HPDE6-E6E7 (cell line): ENCODE measurements at regions not wholly inside any gene's neighbourhood (a gene's known extent, or its start where the extent isn't known, plus 50 kb on each side); places are given as distances from the start of the nearest gene placed in this dataset.

Experiments used
- DNase-seq: peaks from one replicate; pipeline ENCODE4 v3.0.0; 2011; ENCODE audit warnings: missing footprints; ENCODE audit errors: extremely low spot score

GRCh38 chr13:109370496-109370895, 415.9 kb downstream of the IRS2 start:
- DNase-seq = no peak

- no peak for DNase-seq
These were observed 416.9 kb downstream of the IRS2 start for GRCh38 chr13:109369353-109370052.

- no peak for DNase-seq
These were observed 418.2 kb downstream of the IRS2 start for GRCh38 chr13:109368230-109368629.

GRCh38 chr13:109366525-109366924, 419.9 kb downstream of the IRS2 start:
- no peak for DNase-seq

GRCh38 chr13:109363431-109363830, 423.0 kb downstream of the IRS2 start:
- DNase-seq = no peak

DNA sequence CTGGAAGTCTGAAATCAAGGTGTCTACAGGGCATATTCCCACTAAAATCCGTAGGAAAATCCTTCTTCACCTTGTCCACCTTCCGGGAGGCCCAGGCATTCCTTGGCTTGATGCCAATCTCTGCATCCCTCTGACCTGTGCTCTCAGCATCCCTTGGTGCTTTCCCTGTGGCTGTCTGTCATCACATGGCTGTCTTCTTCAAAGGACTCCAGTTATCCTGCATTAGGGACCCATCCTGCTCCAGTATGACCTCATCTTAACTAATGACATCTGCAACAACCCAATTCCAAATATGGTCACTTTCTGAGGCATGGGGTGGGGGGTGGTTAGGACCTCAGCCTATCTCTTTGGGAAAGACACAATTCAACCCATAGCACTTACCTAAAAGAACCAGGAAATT, 423.8 kb downstream of the IRS2 start:
- DNase-seq = no peak

GRCh38 chr13:109361562-109362289, 424.7 kb downstream of the IRS2 start:
- DNase-seq = no peak

- no peak for DNase-seq
These were observed 428.5 kb downstream of the IRS2 start for GRCh38 chr13:109357751-109358471.

- DNase-seq = no peak
These were observed 430.4 kb downstream of the IRS2 start for GRCh38 chr13:109355875-109356434.

GRCh38 chr13:109355166-109355565, 431.2 kb downstream of the IRS2 start:
- no peak for DNase-seq

- no peak for DNase-seq
These were observed 435.1 kb downstream of the IRS2 start for GRCh38 chr13:109351236-109351635.

- no peak for DNase-seq
These were observed 437.7 kb downstream of the IRS2 start for GRCh38 chr13:109348519-109349258.

DNA sequence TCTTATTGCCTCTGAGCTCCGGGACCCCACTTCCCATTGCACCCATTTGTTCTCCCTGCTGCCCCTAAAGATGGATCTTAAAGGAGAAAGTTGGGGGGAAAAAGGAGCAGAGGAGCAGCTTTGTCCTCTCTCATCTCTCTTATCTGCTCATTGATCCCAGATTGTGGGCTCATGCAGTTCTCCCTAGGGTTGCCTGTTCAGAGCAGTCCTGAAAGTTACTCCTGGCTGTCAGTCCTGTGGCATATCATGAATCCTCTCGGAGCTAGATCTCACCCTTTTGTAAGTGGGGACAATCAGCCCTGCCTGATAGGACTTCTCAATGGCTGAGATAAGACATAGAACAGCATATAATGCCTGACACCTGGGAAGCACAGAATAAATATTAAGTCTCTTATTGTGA, 440.3 kb downstream of the IRS2 start:
- no peak for DNase-seq

- no peak for DNase-seq
These were observed 440.9 kb downstream of the IRS2 start for GRCh38 chr13:109345433-109345941.

GRCh38 chr13:109344552-109345157, 441.7 kb downstream of the IRS2 start:
- no peak for DNase-seq

DNA sequence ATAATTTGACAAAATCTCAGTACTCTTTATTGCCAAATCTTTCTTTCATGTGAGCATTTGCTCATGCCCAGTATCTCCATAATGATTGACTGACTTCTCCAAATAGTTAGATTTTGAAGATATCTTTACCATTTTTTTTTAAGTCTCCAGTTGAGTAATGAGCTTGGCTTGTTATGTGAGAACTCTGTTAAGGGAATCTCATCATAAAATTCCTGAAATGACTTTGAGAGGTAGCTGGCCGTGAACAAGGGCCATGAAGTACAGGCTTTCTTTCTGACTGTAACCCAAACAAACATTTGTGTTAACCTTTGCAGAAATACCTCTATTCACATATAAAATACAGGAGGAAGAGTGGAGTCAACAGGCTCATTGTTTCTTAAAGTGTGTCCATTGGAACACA, 449.7 kb downstream of the IRS2 start:
- DNase-seq = no peak

DNA sequence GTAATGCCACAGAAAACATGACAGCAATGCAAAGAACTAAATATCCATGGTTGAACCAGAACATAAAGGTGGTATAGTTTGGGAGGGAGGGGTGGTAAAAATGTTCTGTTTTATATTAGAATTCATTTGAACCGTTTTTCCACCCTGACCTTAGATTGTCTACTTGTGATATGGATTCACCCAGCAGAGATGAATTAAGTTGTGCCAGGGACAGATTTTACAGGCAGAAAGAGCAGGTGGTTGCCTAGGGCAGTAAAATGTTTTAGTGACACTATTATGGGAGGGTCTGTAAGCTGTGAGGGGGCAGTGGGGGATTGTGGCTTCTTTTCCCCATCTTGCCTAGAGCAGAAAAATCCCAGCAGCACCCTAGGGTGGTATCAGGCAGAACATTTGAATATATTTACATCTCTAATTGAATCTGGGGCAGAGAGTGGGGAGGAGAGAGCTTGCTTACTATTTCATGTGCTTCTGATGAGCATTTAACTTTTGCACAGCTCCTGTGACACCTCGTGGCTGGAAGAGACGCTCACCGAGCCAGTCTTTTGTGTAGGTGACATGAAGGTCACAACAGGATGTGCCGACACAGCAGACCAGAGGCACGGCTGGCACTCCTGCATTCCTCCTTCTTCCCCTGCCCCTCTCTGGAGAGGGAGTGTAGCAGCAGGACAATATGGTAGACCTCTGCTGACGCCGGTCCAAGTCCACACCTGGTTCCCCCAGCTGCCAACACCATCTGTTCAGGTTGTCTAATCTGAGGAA, 452.3 kb downstream of the IRS2 start:
- no peak for DNase-seq

- DNase-seq = no peak
These were observed 453.6 kb downstream of the IRS2 start for GRCh38 chr13:109332506-109333499.

GRCh38 chr13:109331898-109332297, 454.5 kb downstream of the IRS2 start:
- DNase-seq = no peak
